Keratinocyte (primary cell): ENCODE measurements at regions not wholly inside any gene's neighbourhood (a gene's known extent, or its start where the extent isn't known, plus 50 kb on each side); places are given as distances from the start of the nearest gene placed in this dataset.

Experiments
- DNase-seq: peaks from one replicate; pipeline ENCODE4 v3.0.0-alpha.2; 2011; ENCODE audit warnings: low read depth, missing footprints, low spot score
- FAIRE-seq: peaks from 2 replicates; lab custom pipeline; 2011; peaks lifted over from hg19 to GRCh38; lab: Jason Lieb, UNC
- H2AFZ ChIP-seq: 2 replicates; pipeline ENCODE4 v1.6.0; 2012; ENCODE audit warnings: low read length, control low read depth, inconsistent platforms; ENCODE audit not compliant: control insufficient read depth
- H3K27ac ChIP-seq: 2 replicates; pipeline ENCODE4 v1.5.1; 2011; ENCODE audit warnings: low read length; ENCODE audit not compliant: control insufficient read depth, insufficient read depth
- H3K27me3 ChIP-seq: 3 replicates; pipeline ENCODE4 v1.6.0; 2011; ENCODE audit warnings: low read length; ENCODE audit not compliant: control insufficient read depth, insufficient read depth; ENCODE audit errors: extremely low read depth
- H3K36me3 ChIP-seq, 2 experiments: 2 replicates in 1 of 2; 3 replicates in 1 of 2; pipeline ENCODE4 v1.5.1; 2011; ENCODE audit warnings: low read length in 2 of 2, mild to moderate bottlenecking in 1 of 2; ENCODE audit not compliant: control insufficient read depth in 2 of 2, insufficient read depth in 2 of 2; ENCODE audit errors: extremely low read depth in 1 of 2
- H3K4me1 ChIP-seq: 3 replicates; pipeline ENCODE4 v1.5.1; 2011; ENCODE audit warnings: low read length; ENCODE audit not compliant: control insufficient read depth, insufficient read depth; ENCODE audit errors: extremely low read depth
- H3K4me2 ChIP-seq: 3 replicates; pipeline ENCODE4 v1.6.0; 2011; ENCODE audit warnings: low read depth, low read length; ENCODE audit not compliant: control insufficient read depth, insufficient read depth; ENCODE audit errors: extremely low read depth
- H3K4me3 ChIP-seq, 3 experiments: fragments of 200-600 bp in 1 of 3; sonication (generic) in 1 of 3; 2 replicates in 2 of 3; 3 replicates in 1 of 3; pipeline ENCODE4 v1.5.1; 2011 to 2016; ENCODE audit warnings: low read length in 3 of 3, mild to moderate bottlenecking in 3 of 3, control low read depth in 2 of 3, inconsistent platforms in 1 of 3, low read depth in 1 of 3, mixed read lengths in 1 of 3, mixed run types in 1 of 3, moderate library complexity in 1 of 3; ENCODE audit not compliant: control insufficient read depth in 2 of 3, insufficient read depth in 2 of 3; ENCODE audit errors: extremely low read depth in 1 of 3
- H3K79me2 ChIP-seq: 2 replicates; pipeline ENCODE4 v1.6.0; 2012; ENCODE audit warnings: low read length; ENCODE audit not compliant: control insufficient read depth, insufficient read depth
- H3K9ac ChIP-seq: 3 replicates; pipeline ENCODE4 v1.6.0; 2011; ENCODE audit warnings: low read length; ENCODE audit not compliant: control insufficient read depth, insufficient read depth; ENCODE audit errors: extremely low read depth
- H3K9me1 ChIP-seq: 3 replicates; pipeline ENCODE4 v1.6.0; 2011; ENCODE audit warnings: low read length; ENCODE audit not compliant: control insufficient read depth, insufficient read depth; ENCODE audit errors: extremely low read depth
- H3K9me3 ChIP-seq: 2 replicates; pipeline ENCODE4 v1.5.1; 2012; ENCODE audit warnings: low read depth, low read length; ENCODE audit not compliant: control insufficient read depth
- H4K20me1 ChIP-seq: 3 replicates; pipeline ENCODE4 v1.6.0; 2011; ENCODE audit warnings: low read length; ENCODE audit not compliant: control insufficient read depth, insufficient read depth; ENCODE audit errors: extremely low read depth
- EZH2 ChIP-seq: IDR thresholded peaks from one replicate; pipeline ENCODE4 v1.6.1; 2012; ENCODE audit warnings: inconsistent platforms, mild to moderate bottlenecking, low read length, moderate library complexity
- dilution Hi-C: fragments of 300-500 bp; cut with MboI; formaldehyde crosslinking; loops from one replicate; pipeline ENCODE4 v1.7.0; 2020; ENCODE audit warnings: low sequenced_read_pairs; ENCODE audit not compliant: extremely low pct_ligation_motif_present
- TF ChIP-seq, protein P1 (sequence below), 3 experiments: IDR thresholded peaks in 1 of 3; conservative IDR thresholded peaks in 1 of 3; optimal IDR thresholded peaks in 1 of 3; 2 replicates in 2 of 3; 3 replicates in 1 of 3; pipeline versions ENCODE3 to v1.5.1; 2011; ENCODE audit warnings: low read length in 3 of 3, mild to moderate bottlenecking in 3 of 3, moderate library complexity in 2 of 3, control low read depth in 1 of 3, inconsistent platforms in 1 of 3; ENCODE audit not compliant: insufficient read depth in 2 of 3; ENCODE audit errors: extremely low read depth in 1 of 3

DNA sequence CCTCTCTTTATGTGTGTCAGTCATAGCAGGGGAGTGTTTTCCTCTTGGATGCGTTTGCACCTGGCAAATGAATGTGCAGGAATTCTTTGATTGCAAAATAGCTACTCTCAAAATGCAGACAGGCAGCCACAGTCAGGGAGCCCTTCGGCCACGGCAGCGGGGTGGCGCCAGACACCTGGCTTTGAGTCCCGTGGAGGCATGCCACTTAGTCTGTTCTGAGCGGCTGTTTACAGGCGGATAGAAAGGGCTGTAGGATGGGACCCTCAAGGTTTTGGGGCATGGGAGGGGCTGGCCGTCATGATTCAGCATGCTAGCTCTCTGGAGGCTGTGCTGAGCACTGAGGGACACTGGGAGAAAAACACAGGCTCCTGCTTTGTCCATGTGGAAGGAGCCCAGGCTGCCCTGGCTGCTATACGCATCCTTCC lies 117.1 kb downstream of the SLC25A47 start:
- TF ChIP-seq, protein P1, sequence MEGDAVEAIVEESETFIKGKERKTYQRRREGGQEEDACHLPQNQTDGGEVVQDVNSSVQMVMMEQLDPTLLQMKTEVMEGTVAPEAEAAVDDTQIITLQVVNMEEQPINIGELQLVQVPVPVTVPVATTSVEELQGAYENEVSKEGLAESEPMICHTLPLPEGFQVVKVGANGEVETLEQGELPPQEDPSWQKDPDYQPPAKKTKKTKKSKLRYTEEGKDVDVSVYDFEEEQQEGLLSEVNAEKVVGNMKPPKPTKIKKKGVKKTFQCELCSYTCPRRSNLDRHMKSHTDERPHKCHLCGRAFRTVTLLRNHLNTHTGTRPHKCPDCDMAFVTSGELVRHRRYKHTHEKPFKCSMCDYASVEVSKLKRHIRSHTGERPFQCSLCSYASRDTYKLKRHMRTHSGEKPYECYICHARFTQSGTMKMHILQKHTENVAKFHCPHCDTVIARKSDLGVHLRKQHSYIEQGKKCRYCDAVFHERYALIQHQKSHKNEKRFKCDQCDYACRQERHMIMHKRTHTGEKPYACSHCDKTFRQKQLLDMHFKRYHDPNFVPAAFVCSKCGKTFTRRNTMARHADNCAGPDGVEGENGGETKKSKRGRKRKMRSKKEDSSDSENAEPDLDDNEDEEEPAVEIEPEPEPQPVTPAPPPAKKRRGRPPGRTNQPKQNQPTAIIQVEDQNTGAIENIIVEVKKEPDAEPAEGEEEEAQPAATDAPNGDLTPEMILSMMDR (optimal IDR thresholded peaks at IDR 0.05 in 1 of 3, IDR thresholded peaks at IDR 0.05 in 1 of 3, conservative IDR thresholded peaks at IDR 0.05 in 1 of 3; ENCODE audit: extremely low read depth in 1 of 3, insufficient read depth in 2 of 3, low read length in 3 of 3): peak; percentile 90 to 94 (median 94)
- TF ChIP-seq EZH2: no peak
- Histone ChIP-seq H3K79me2 (no peaks in the 10 kb centered on the region), H3K9me3 (no peaks in the 10 kb centered on the region), H3K9me1 (peaks cover 2% of the 10 kb centered on the region), H4K20me1 (no peaks in the 10 kb centered on the region), H3K27me3 (no peaks in the 10 kb centered on the region), H3K27ac (peak overlapping the region; percentile 76), H3K36me3 (no peaks in the 10 kb centered on the region), H3K4me2 (peak overlapping the region; percentile 65), H3K4me3 (no peak overlapping the region), H3K9ac (peak overlapping the region; percentile 41), H3K4me1 (peaks cover 24% of the 10 kb centered on the region), H2AFZ (peak overlapping the region; percentile 37)
- DNase-seq (peak; percentile 49), FAIRE-seq (peak; percentile 71)
- dilution Hi-C loops: no loop called here

DNA sequence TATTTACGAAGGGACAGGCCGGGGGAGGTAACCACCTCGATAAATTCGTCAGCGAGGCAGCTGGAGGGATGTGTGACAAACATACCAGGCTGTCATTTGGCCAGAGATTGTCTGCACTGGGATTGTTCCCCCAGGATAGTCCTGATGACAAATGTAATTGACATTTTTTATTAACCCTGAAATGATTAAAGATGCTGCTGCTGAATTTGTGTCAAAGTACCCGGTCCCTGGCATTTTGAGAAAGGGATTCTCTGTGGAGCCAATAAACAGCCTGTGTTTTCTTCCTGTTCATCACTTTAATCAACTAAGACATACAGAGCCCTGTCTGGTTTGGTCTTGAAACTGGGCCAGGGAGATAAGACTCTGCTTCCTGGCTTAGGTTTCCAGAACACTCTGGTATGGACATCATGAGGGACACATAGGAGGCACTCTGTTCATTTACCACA lies 117.6 kb downstream of the SLC25A47 start:
- no peak for FAIRE-seq
- Histone ChIP-seq H3K9me3 (no peaks in the 10 kb centered on the region), H3K4me3 (no peak overlapping the region), H3K4me2 (no peak overlapping the region), H3K9me1 (peaks cover 2% of the 10 kb centered on the region), H3K27me3 (no peaks in the 10 kb centered on the region), H3K4me1 (peaks cover 24% of the 10 kb centered on the region), H3K36me3 (no peaks in the 10 kb centered on the region), H2AFZ (no peak overlapping the region), H3K27ac (no peak overlapping the region), H3K9ac (no peak overlapping the region), H4K20me1 (no peaks in the 10 kb centered on the region), H3K79me2 (no peaks in the 10 kb centered on the region)
- no peak for DNase-seq
- no peak for TF ChIP-seq EZH2
- TF ChIP-seq, protein P1 (optimal IDR thresholded peaks at IDR 0.05 in 1 of 3, IDR thresholded peaks at IDR 0.05 in 1 of 3, conservative IDR thresholded peaks at IDR 0.05 in 1 of 3; ENCODE audit: extremely low read depth in 1 of 3, insufficient read depth in 2 of 3, low read length in 3 of 3): no peak
- dilution Hi-C loops: no loop called here
